ENCODE measurements at regions not wholly inside any gene's neighbourhood (a gene's known extent, or its start where the extent isn't known, plus 50 kb on each side); places are given as distances from the start of the nearest gene placed in this dataset.

GRCh38 chr9:11595756-11596155 lies 983.0 kb upstream of the PTPRD start:
- TF ChIP-seq CTCF (IDR thresholded peaks at IDR 0.05) (no peak), POLR2A (IDR thresholded peaks at IDR 0.05) (no peak)

Measured in body of pancreas (tissue), 4 donors.